Endothelial cell of umbilical vein (primary cell): ENCODE measurements at regions not wholly inside any gene's neighbourhood (a gene's known extent, or its start where the extent isn't known, plus 50 kb on each side); places are given as distances from the start of the nearest gene placed in this dataset.

ENCODE experiments used
- BruUV-seq: library from RNA; stranded (reverse); fragments of 400-500 nt; replicated peaks from 2 replicates; lab custom pipeline; 2021; lab: Mats Ljungman, UMichigan
- CTCF ChIA-PET: fragments of 300-600, 350-600 bp; sonication (Branson Sonifier 250); formaldehyde crosslinking; loops from one replicate; lab custom pipeline; 2021; ENCODE audit warnings: antibody characterized with exemption, inconsistent platforms; lab: Charles Lee
- POLR2A ChIA-PET: fragments of 300-600, 350-600 bp; sonication (Branson Sonifier 250); formaldehyde crosslinking; loops from one replicate; lab custom pipeline; 2021; ENCODE audit warnings: antibody characterized with exemption, inconsistent platforms; lab: Charles Lee
- DNase-seq: peaks from one replicate; pipeline ENCODE4 v3.0.0-alpha.2; 2011; ENCODE audit warnings: low read depth, low spot score
- FAIRE-seq: peaks from 2 replicates; lab custom pipeline; 2011; peaks lifted over from hg19 to GRCh38; lab: Jason Lieb, UNC
- H2AFZ ChIP-seq: 2 replicates; pipeline ENCODE4 v1.6.0; 2012; ENCODE audit warnings: low read depth, low read length, control low read depth, inconsistent platforms
- H3K27ac ChIP-seq: 2 replicates; pipeline ENCODE4 v1.5.1; 2011; ENCODE audit warnings: low read depth, mild to moderate bottlenecking, control low read depth, low read length, moderate library complexity; ENCODE audit not compliant: insufficient read depth
- H3K27me3 ChIP-seq, 2 experiments: 2 replicates each; pipeline versions ENCODE4 v1.6.0 to v1.6.1; 2011; ENCODE audit warnings: low read length in 2 of 2, mixed read lengths in 1 of 2; ENCODE audit not compliant: control insufficient read depth in 2 of 2, insufficient read depth in 2 of 2
- H3K36me3 ChIP-seq, 2 experiments: 2 replicates in 1 of 2; 3 replicates in 1 of 2; pipeline ENCODE4 v1.5.1; 2011; ENCODE audit warnings: low read length in 2 of 2, mild to moderate bottlenecking in 1 of 2, moderate library complexity in 1 of 2; ENCODE audit not compliant: control insufficient read depth in 2 of 2, insufficient read depth in 2 of 2; ENCODE audit errors: extremely low read depth in 1 of 2
- H3K4me1 ChIP-seq: 3 replicates; pipeline ENCODE4 v1.5.1; 2011; ENCODE audit warnings: mild to moderate bottlenecking, low read length; ENCODE audit not compliant: control insufficient read depth, insufficient read depth; ENCODE audit errors: extremely low read depth
- H3K4me2 ChIP-seq: 2 replicates; pipeline ENCODE4 v1.6.1; 2011; ENCODE audit warnings: low read length, control low read depth, mixed read lengths; ENCODE audit not compliant: insufficient read depth
- H3K4me3 ChIP-seq, 3 experiments: fragments of 200-600 bp in 1 of 3; sonication (generic), shearing (Covaris generic) in 1 of 3; replicated peaks in 1 of 3; 2 replicates each; pipeline ENCODE4 v1.5.1; 2011 to 2016; ENCODE audit warnings: control low read depth in 3 of 3, low read length in 3 of 3, mild to moderate bottlenecking in 2 of 3, inconsistent platforms in 1 of 3, low read depth in 1 of 3, moderate library complexity in 1 of 3; ENCODE audit not compliant: insufficient read depth in 1 of 3
- H3K79me2 ChIP-seq: 2 replicates; pipeline ENCODE4 v1.6.0; 2012; ENCODE audit warnings: low read length, inconsistent platforms; ENCODE audit not compliant: control insufficient read depth, insufficient read depth
- H3K9ac ChIP-seq: replicated peaks from 2 replicates; pipeline ENCODE3; 2011; ENCODE audit warnings: low read length, control low read depth; ENCODE audit not compliant: insufficient read depth; ENCODE audit errors: extremely low read depth
- H3K9me1 ChIP-seq: replicated peaks from 3 replicates; pipeline ENCODE4 v1.6.0; 2011; ENCODE audit warnings: mild to moderate bottlenecking, low read length; ENCODE audit not compliant: control insufficient read depth, insufficient read depth; ENCODE audit errors: extremely low read depth
- H3K9me3 ChIP-seq: replicated peaks from 2 replicates; pipeline ENCODE4 v1.5.1; 2012; ENCODE audit warnings: low read length, inconsistent platforms; ENCODE audit not compliant: control insufficient read depth, insufficient read depth
- H4K20me1 ChIP-seq: replicated peaks from 2 replicates; pipeline ENCODE3; 2011; ENCODE audit warnings: mild to moderate bottlenecking, low read length; ENCODE audit not compliant: control insufficient read depth, insufficient read depth; ENCODE audit errors: extremely low read depth
- CTCF ChIP-seq, 2 donors: IDR thresholded peaks; 1 replicate in 1 of 2; 2 replicates in 1 of 2; pipeline ENCODE4 v1.5.1; 2011; ENCODE audit warnings: low read length in 2 of 2, mild to moderate bottlenecking in 2 of 2, moderate library complexity in 2 of 2, control low read depth in 1 of 2, inconsistent platforms in 1 of 2, low read depth in 1 of 2; ENCODE audit not compliant: insufficient read depth in 1 of 2; ENCODE audit errors: extremely low read depth in 1 of 2
- EZH2 ChIP-seq: IDR thresholded peaks from 2 replicates; pipeline ENCODE4 v1.6.1; 2012; ENCODE audit warnings: borderline replicate concordance, low read depth, mild to moderate bottlenecking, moderate library complexity, low read length, inconsistent platforms; ENCODE audit not compliant: severe bottlenecking
- FOS ChIP-seq: IDR thresholded peaks from 2 replicates; pipeline ENCODE4 v1.6.1; 2011; ENCODE audit warnings: mild to moderate bottlenecking, low read length, moderate library complexity, borderline replicate concordance; ENCODE audit not compliant: insufficient read depth
- GATA2 ChIP-seq: IDR thresholded peaks from 2 replicates; pipeline ENCODE4 v1.7.0; 2011; ENCODE audit warnings: low read depth, mild to moderate bottlenecking, moderate library complexity, mixed read lengths, low read length; ENCODE audit not compliant: insufficient read length, insufficient read depth
- JUN ChIP-seq: IDR thresholded peaks from 2 replicates; pipeline ENCODE4 v1.6.1; 2011; ENCODE audit warnings: borderline replicate concordance, low read depth; ENCODE audit not compliant: insufficient read length, insufficient read depth
- MAX ChIP-seq: IDR thresholded peaks from 2 replicates; pipeline ENCODE4 v1.6.1; 2011; ENCODE audit not compliant: insufficient read depth, insufficient read length
- MYC ChIP-seq: IDR thresholded peaks from one replicate; pipeline ENCODE4 v1.6.1; 2011; ENCODE audit warnings: mild to moderate bottlenecking, low read depth, low read length
- POLR2A ChIP-seq: IDR thresholded peaks from 2 replicates; pipeline ENCODE4 v1.6.1; 2012; ENCODE audit warnings: low read depth, mild to moderate bottlenecking, control low read depth, low read length
- POLR2AphosphoS5 ChIP-seq: IDR thresholded peaks from 2 replicates; pipeline ENCODE4 v1.6.1; 2012; ENCODE audit warnings: low read depth, mild to moderate bottlenecking, control low read depth, low read length, moderate library complexity; ENCODE audit not compliant: insufficient read depth
- dilution Hi-C: fragments of 300-500 bp; cut with MboI; formaldehyde crosslinking; loops from one replicate; pipeline ENCODE4 v1.15.0; 2019; ENCODE audit warnings: low sequenced_read_pairs; ENCODE audit not compliant: extremely low pct_ligation_motif_present
- intact Hi-C: fragments of 100-400 bp; cut with micrococcal nuclease; formaldehyde crosslinking; loops from one replicate; pipeline ENCODE4 v1.10.0; 2022

GRCh38 chr16:17696616-17697015, 225.9 kb upstream of the XYLT1 start:
- Histone ChIP-seq H3K4me3 (no peak overlapping the region), H3K9me3 (peaks cover 2% of the 10 kb centered on the region), H3K9me1 (no peaks in the 10 kb centered on the region), H3K27ac (no peak overlapping the region), H3K79me2 (no peaks in the 10 kb centered on the region), H2AFZ (no peak overlapping the region), H3K27me3 (no peaks in the 10 kb centered on the region), H3K36me3 (no peaks in the 10 kb centered on the region), H4K20me1 (no peaks in the 10 kb centered on the region), H3K4me1 (no peaks in the 10 kb centered on the region), H3K9ac (no peak overlapping the region), H3K4me2 (no peak overlapping the region)
- ChIA-PET POLR2A (no interaction called here), CTCF (no interaction called here)
- intact Hi-C loops, result no loop called here
- no TSS peak for BruUV-seq
- dilution Hi-C loops, result no loop called here
- DNase-seq (no peak), FAIRE-seq (no peak)
- TF ChIP-seq FOS, result no peak
- no peak for TF ChIP-seq MAX
- TF ChIP-seq JUN, result no peak
- no peak for TF ChIP-seq POLR2A
- TF ChIP-seq EZH2, result no peak
- no peak for TF ChIP-seq POLR2AphosphoS5
- TF ChIP-seq GATA2, result no peak
- TF ChIP-seq CTCF (IDR thresholded peaks at IDR 0.05; ENCODE audit: extremely low read depth in 1 of 2, insufficient read depth in 1 of 2, low read depth in 1 of 2, low read length in 2 of 2), result no peak
- TF ChIP-seq MYC, result no peak
